Adrenal gland (tissue), 9 donors: ENCODE measurements at regions not wholly inside any gene's neighbourhood (a gene's known extent, or its start where the extent isn't known, plus 50 kb on each side); places are given as distances from the start of the nearest gene placed in this dataset.

Experiments
- DNase-seq, 7 donors: peaks; one replicate each; pipeline ENCODE4 v3.0.0-alpha.2; 2019 to 2020
- H3K27ac ChIP-seq, 5 donors: fragments of 200-600 bp; sonication (generic) in 4 of 5; 1 replicate in 3 of 5; 2 replicates in 2 of 5; pipeline versions ENCODE4 v1.5.1 to v1.8.0; 2016 to 2020; ENCODE audit warnings: mild to moderate bottlenecking in 1 of 5
- H3K27me3 ChIP-seq: fragments of 200-600 bp; 2 replicates; pipeline ENCODE4 v1.8.0; 2021
- H3K36me3 ChIP-seq, 2 donors: fragments of 200-600 bp; replicated peaks in 1 of 2; 1 replicate in 1 of 2; 2 replicates in 1 of 2; pipeline versions ENCODE4 v1.5.1 to v1.8.0; 2018 to 2022
- H3K4me1 ChIP-seq, 2 donors: fragments of 200-600 bp; replicated peaks in 1 of 2; 1 replicate in 1 of 2; 2 replicates in 1 of 2; pipeline versions ENCODE4 v1.5.1 to v1.8.0; 2018 to 2021
- H3K4me3 ChIP-seq, 4 donors: fragments of 200-600 bp; sonication (generic) in 3 of 4; one replicate each; pipeline ENCODE4 v1.5.1; 2016 to 2018
- H3K9me3 ChIP-seq, 3 donors: fragments of 200-600 bp; sonication (generic) in 1 of 3; replicated peaks in 1 of 3; 1 replicate in 2 of 3; 2 replicates in 1 of 3; pipeline versions ENCODE4 v1.5.1 to v1.8.0; 2016 to 2021
- POLR2A ChIP-seq, 2 donors: fragments of 450-650 bp; IDR thresholded peaks; one replicate each; pipeline ENCODE4 v1.6.1; 2017; ENCODE audit warnings: antibody characterized with exemption in 2 of 2, mild to moderate bottlenecking in 2 of 2, moderate library complexity in 1 of 2
- WGBS, 4 donors: extraction: QIAGEN DNeasy Blood & Tissue Kit in 2 of 4; methylation state at CpG; one replicate each; pipeline versions ENCODE4 v1.1.5 to v1.1.7; 2013 to 2017; 5-methylcytosine and 5-hydroxymethylcytosine counted together
- intact Hi-C, 2 donors: fragments of 100-400 bp; cut with DNase I; formaldehyde crosslinking; loops; one replicate each; pipeline versions ENCODE4 v1.14.1 to v1.15.0; 2022 to 2023
- TF ChIP-seq, protein P1 (sequence below), 6 experiments: fragments of 450-650 bp in 4 of 6; fragments of 200-600 bp in 2 of 6; sonication (generic) in 1 of 6; IDR thresholded peaks; 1 replicate in 5 of 6; 2 replicates in 1 of 6; pipeline versions ENCODE4 v1.5.1 to v1.8.0; 2016 to 2021; ENCODE audit warnings: antibody characterized with exemption in 6 of 6, mild to moderate bottlenecking in 2 of 6, moderate library complexity in 1 of 6
- donor health status: healthy with polysubstance abuse.
- donor health status: Bipolar disorder and iron deficiency.
- donor health status: DM: yes; HTN: yes; CAD: no.
- donor health status: DM: no; HTN: no; CAD: no.
- donor health status: DM: no; HTN: no; CAD: no.

DNA sequence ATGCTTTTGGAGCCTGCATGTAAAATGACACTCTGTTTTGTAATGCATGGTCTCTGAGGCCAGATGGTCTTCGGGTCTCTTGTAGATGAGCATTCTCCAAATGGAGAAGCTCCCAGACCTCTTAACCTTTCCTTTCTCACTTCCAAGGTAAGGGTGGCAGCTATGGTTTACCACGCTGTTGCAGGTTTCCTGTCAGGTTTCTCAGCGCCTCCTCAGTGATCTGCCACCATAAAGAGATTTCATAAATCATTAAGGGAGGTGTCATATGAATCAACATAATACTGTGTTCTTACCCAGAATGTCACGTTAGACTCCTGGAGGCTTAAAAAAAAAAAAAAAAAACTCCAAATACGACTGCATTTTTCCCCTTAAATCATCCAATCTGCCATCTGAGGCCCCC is 787.4 kb upstream of the EEF2KMT start:
- no peak for TF ChIP-seq POLR2A (IDR thresholded peaks at IDR 0.05)
- TF ChIP-seq, protein P1, sequence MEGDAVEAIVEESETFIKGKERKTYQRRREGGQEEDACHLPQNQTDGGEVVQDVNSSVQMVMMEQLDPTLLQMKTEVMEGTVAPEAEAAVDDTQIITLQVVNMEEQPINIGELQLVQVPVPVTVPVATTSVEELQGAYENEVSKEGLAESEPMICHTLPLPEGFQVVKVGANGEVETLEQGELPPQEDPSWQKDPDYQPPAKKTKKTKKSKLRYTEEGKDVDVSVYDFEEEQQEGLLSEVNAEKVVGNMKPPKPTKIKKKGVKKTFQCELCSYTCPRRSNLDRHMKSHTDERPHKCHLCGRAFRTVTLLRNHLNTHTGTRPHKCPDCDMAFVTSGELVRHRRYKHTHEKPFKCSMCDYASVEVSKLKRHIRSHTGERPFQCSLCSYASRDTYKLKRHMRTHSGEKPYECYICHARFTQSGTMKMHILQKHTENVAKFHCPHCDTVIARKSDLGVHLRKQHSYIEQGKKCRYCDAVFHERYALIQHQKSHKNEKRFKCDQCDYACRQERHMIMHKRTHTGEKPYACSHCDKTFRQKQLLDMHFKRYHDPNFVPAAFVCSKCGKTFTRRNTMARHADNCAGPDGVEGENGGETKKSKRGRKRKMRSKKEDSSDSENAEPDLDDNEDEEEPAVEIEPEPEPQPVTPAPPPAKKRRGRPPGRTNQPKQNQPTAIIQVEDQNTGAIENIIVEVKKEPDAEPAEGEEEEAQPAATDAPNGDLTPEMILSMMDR (IDR thresholded peaks at IDR 0.05) = no peak
- DNase-seq = no peak
- Histone ChIP-seq H3K36me3 (no peaks in the 10 kb centered on the region), H3K4me1 (no peaks in the 10 kb centered on the region), H3K27ac (no peak overlapping the region), H3K9me3 (no peaks in the 10 kb centered on the region), H3K27me3 (no peaks in the 10 kb centered on the region), H3K4me3 (no peak overlapping the region)
- 52 to 54% (median 53%) methylated on average over 5 of the region's 5 CpGs for WGBS, 4 donors
- intact Hi-C loops = no loop called here

DNA sequence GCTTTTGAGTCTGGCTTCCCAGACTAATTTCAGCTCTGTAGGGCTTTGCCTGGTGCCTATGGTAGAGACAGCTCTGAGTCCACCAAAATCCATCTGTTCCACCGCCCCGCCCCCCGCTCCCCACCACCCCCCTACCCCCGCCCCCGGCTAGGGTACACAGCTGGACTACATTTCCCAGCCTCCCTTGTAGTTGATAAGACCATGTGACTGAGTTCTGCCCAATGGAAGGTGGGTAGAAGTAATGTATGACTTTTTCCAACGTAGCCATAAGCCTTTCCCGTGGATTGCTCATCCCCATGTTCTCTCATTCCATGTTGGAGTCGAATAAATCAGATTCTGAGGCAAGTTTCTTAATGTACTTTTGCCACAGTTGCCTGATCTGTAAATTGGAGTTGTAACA is 786.7 kb upstream of the EEF2KMT start:
- no peaks in the 10 kb centered on the region for H3K9me3 ChIP-seq
- no peak for DNase-seq
- no peaks in the 10 kb centered on the region for H3K4me1 ChIP-seq
- no peak overlapping the region for H3K4me3 ChIP-seq
- H3K36me3 ChIP-seq = no peaks in the 10 kb centered on the region
- intact Hi-C loops = no loop called here
- H3K27me3 ChIP-seq = no peaks in the 10 kb centered on the region
- H3K27ac ChIP-seq = no peak overlapping the region
- TF ChIP-seq POLR2A (IDR thresholded peaks at IDR 0.05) = no peak
- TF ChIP-seq, protein P1 (IDR thresholded peaks at IDR 0.05) = no peak
- 63 to 90% (median 81%) methylated on average over 6 to 8 of the region's 8 CpGs for WGBS, 4 donors

DNA sequence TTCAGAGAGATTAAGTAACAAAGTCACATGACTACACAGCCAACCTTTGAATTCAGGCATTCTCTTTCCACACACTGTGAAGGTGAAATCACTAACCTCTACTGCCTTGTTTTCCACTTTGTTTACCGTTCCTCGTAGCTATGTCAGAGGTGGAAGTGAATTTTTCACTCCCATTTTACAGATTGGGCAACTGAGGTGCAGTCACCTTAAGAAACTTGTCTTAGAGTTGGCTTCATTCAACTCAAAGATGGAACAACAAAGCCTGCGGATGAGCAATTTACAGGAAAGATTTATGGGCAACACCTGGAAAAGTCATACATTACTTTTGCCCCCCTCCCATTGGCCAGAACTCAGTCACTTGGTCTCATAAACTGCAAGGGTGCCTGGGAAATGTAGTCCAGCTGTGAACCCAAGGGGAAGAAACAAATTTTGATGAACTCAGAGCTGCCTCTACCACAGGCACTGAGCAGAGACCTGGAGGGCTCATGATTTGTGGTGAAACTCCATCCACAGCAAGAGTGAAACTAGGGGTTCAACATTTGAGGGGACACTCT is 784.6 kb upstream of the EEF2KMT start:
- Histone ChIP-seq H3K27ac (no peak overlapping the region), H3K36me3 (no peaks in the 10 kb centered on the region), H3K27me3 (no peaks in the 10 kb centered on the region), H3K9me3 (no peaks in the 10 kb centered on the region), H3K4me1 (no peaks in the 10 kb centered on the region), H3K4me3 (no peak overlapping the region)
- no peak for DNase-seq
- TF ChIP-seq POLR2A (IDR thresholded peaks at IDR 0.05) = no peak
- intact Hi-C loops = no loop called here
- 73 to 78% (median 76%) methylated on average over 3 of the region's 3 CpGs for WGBS, 4 donors

DNA sequence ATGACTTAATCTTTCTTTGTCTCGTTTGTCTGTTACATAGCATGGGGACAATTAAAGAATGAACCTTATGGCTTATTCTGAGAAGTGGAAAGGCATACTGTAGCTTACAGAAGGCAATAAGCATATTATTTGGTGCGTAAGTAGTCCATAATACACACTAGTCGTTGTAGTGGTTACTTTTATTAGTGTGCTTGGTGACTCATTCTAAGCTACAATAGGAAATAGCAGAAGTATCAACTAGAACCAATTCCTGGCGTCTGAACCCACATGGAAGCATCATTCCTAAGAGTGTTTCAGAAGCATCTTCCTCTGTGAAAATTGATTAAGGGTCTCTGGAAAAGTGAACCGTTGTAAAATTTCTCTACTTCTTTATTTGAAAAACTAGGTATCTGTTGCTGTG is 777.8 kb upstream of the EEF2KMT start:
- 57 to 69% (median 61%) methylated on average over 5 of the region's 5 CpGs for WGBS, 4 donors
- no peaks in the 10 kb centered on the region for H3K9me3 ChIP-seq
- intact Hi-C loops = no loop called here
- no peak overlapping the region for H3K27ac ChIP-seq
- no peaks in the 10 kb centered on the region for H3K36me3 ChIP-seq
- DNase-seq = no peak
- no peaks in the 10 kb centered on the region for H3K4me1 ChIP-seq
- no peaks in the 10 kb centered on the region for H3K27me3 ChIP-seq
- H3K4me3 ChIP-seq = no peak overlapping the region
- no peak for TF ChIP-seq POLR2A (IDR thresholded peaks at IDR 0.05)
- TF ChIP-seq, protein P1 (IDR thresholded peaks at IDR 0.05) = no peak

DNA sequence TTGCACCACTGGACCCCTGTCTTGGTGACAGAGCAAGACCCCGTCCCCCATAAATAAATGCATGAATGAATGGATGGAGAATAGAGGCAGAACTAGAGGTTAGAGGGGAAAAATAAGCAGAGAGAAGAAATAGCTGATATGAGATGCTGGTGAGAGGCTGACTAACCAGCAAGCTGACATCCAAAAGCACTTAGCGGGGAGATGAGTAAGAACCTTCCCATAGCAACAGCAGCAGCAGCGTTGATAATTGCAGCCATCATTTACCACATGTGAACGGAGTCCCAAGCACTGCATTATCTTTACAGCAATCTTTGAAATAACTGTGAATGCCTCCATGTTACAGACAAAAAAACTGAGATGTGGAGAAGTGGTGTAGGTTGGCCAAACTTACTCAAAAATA is 777.3 kb upstream of the EEF2KMT start:
- no peaks in the 10 kb centered on the region for H3K9me3 ChIP-seq
- no peak for TF ChIP-seq POLR2A (IDR thresholded peaks at IDR 0.05)
- TF ChIP-seq, protein P1 (IDR thresholded peaks at IDR 0.05) = no peak
- no peaks in the 10 kb centered on the region for H3K4me1 ChIP-seq
- H3K36me3 ChIP-seq = no peaks in the 10 kb centered on the region
- WGBS, 4 donors = 72 to 77% (median 75%) methylated on average over 4 of the region's 4 CpGs
- H3K27me3 ChIP-seq = no peaks in the 10 kb centered on the region
- intact Hi-C loops = no loop called here
- no peak overlapping the region for H3K27ac ChIP-seq
- no peak for DNase-seq
- H3K4me3 ChIP-seq = no peak overlapping the region
